Left renal cortex interstitium (tissue), 4 donors: ENCODE measurements at regions not wholly inside any gene's neighbourhood (a gene's known extent, or its start where the extent isn't known, plus 50 kb on each side); places are given as distances from the start of the nearest gene placed in this dataset.
"Not testable (repeated sequence)": the region's sequence is repeated elsewhere in the genome, so short reads cannot be mapped to it uniquely, and the experiment has no call there.

Experiments
- DNase-seq, 4 donors: peaks; one replicate each; pipeline ENCODE4 v3.0.0-alpha.2; 2013; ENCODE audit warnings: low read depth in 4 of 4, low spot score in 2 of 4, missing footprints in 1 of 4

- DNase-seq = no peak
These were observed 699.4 kb downstream of the ZPLD1 start for GRCh38 chr3:103134023-103134724.

GRCh38 chr3:103136621-103137020 is 701.8 kb downstream of the ZPLD1 start:
- no peak for DNase-seq

GRCh38 chr3:103137830-103138229 is 703.0 kb downstream of the ZPLD1 start:
- DNase-seq = no peak

- no peak for DNase-seq
These were observed 723.4 kb downstream of the ZPLD1 start for GRCh38 chr3:103158183-103158582.

- DNase-seq = no peak
These were observed 732.1 kb downstream of the ZPLD1 start for GRCh38 chr3:103166890-103167289.

- DNase-seq = no peak
These were observed 733.0 kb downstream of the ZPLD1 start for GRCh38 chr3:103167850-103168249.

- DNase-seq = no peak
These were observed 734.5 kb downstream of the ZPLD1 start for GRCh38 chr3:103169289-103169688.

- no peak for DNase-seq
These were observed 735.8 kb downstream of the ZPLD1 start for GRCh38 chr3:103170651-103171050.

- DNase-seq = no peak
These were observed 739.1 kb downstream of the ZPLD1 start for GRCh38 chr3:103173940-103174339.

GRCh38 chr3:103181160-103181559 is 746.3 kb downstream of the ZPLD1 start:
- no peak for DNase-seq

GRCh38 chr3:103184772-103185171 is 750.0 kb downstream of the ZPLD1 start:
- no peak for DNase-seq

GRCh38 chr3:103189941-103190340 is 755.1 kb downstream of the ZPLD1 start:
- no peak for DNase-seq

- DNase-seq = no peak
These were observed 760.4 kb downstream of the ZPLD1 start for GRCh38 chr3:103195216-103195615.

- DNase-seq = no peak
These were observed 768.6 kb downstream of the ZPLD1 start for GRCh38 chr3:103203441-103203840.

- no peak for DNase-seq
These were observed 775.8 kb downstream of the ZPLD1 start for GRCh38 chr3:103210583-103210982.

GRCh38 chr3:103218146-103218545 is 783.3 kb downstream of the ZPLD1 start:
- no peak for DNase-seq

GRCh38 chr3:103218793-103219192 is 784.0 kb downstream of the ZPLD1 start:
- no peak for DNase-seq

- DNase-seq = no peak
These were observed 792.8 kb downstream of the ZPLD1 start for GRCh38 chr3:103227651-103228050.

GRCh38 chr3:103247459-103247858 is 812.6 kb downstream of the ZPLD1 start:
- no peak for DNase-seq

- not testable (repeated sequence) for DNase-seq
These were observed 820.0 kb downstream of the ZPLD1 start for GRCh38 chr3:103254827-103255226.

- DNase-seq = no peak
These were observed 834.5 kb downstream of the ZPLD1 start for GRCh38 chr3:103269287-103269686.

GRCh38 chr3:103271575-103271974 is 836.8 kb downstream of the ZPLD1 start:
- DNase-seq = no peak
